Colonic mucosa (tissue), 4 donors: ENCODE measurements at regions not wholly inside any gene's neighbourhood (a gene's known extent, or its start where the extent isn't known, plus 50 kb on each side); places are given as distances from the start of the nearest gene placed in this dataset.

Experiments used
- DNase-seq: peaks from one replicate; pipeline ENCODE4 v3.0.0-alpha.2; 2020
- H3K27ac ChIP-seq: fragments of 200-600 bp; one replicate; pipeline ENCODE4 v1.8.0; 2021
- H3K27me3 ChIP-seq: fragments of 200-600 bp; one replicate; pipeline ENCODE4 v1.8.0; 2021
- H3K36me3 ChIP-seq: fragments of 200-600 bp; one replicate; pipeline ENCODE4 v1.8.0; 2021
- H3K4me1 ChIP-seq: fragments of 200-600 bp; one replicate; pipeline ENCODE4 v1.8.0; 2021; ENCODE audit warnings: mild to moderate bottlenecking
- H3K4me3 ChIP-seq: fragments of 200-600 bp; one replicate; pipeline ENCODE4 v1.8.0; 2021
- H3K9ac ChIP-seq, 2 donors: one replicate each; pipeline ENCODE4 v1.7.0; 2013; ENCODE audit warnings: control low read depth in 2 of 2, low read depth in 2 of 2, low read length in 2 of 2
- H3K9me3 ChIP-seq: fragments of 200-600 bp; one replicate; pipeline ENCODE4 v1.8.0; 2021
- intact Hi-C: fragments of 100-400 bp; cut with DNase I; formaldehyde crosslinking; loops from one replicate; pipeline ENCODE4 v1.14.1; 2022
- TF ChIP-seq, protein P1 (sequence below): fragments of 200-600 bp; IDR thresholded peaks from one replicate; pipeline ENCODE4 v1.8.0; 2022; ENCODE audit warnings: antibody characterized with exemption, mild to moderate bottlenecking
- donor health status: healthy.
- donor health status: DM: no; HTN: no; CAD: no.
- donor health status: DM: no; HTN: no; CAD: no.

DNA sequence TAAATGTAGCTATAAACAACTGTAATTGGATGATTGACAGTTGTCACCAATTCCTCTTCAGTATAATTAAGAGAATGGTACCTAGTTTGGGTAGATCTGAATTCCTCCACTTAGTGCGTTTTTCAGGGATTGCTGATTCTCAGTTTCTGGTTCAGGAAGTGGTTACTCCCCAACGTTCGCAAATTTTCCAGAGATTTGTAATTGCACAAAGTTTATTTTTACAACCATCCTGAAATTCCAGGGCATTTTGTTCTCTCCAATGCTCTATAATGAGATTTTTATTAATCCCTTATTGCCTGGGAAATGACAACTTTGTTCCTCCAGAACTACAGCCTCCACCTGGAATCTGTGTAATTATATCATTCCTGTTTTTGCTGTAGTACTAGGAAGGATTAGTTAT lies 710.6 kb upstream of the ZEB2 start:
- H3K36me3 ChIP-seq: no peaks in the 10 kb centered on the region
- TF ChIP-seq, protein P1, sequence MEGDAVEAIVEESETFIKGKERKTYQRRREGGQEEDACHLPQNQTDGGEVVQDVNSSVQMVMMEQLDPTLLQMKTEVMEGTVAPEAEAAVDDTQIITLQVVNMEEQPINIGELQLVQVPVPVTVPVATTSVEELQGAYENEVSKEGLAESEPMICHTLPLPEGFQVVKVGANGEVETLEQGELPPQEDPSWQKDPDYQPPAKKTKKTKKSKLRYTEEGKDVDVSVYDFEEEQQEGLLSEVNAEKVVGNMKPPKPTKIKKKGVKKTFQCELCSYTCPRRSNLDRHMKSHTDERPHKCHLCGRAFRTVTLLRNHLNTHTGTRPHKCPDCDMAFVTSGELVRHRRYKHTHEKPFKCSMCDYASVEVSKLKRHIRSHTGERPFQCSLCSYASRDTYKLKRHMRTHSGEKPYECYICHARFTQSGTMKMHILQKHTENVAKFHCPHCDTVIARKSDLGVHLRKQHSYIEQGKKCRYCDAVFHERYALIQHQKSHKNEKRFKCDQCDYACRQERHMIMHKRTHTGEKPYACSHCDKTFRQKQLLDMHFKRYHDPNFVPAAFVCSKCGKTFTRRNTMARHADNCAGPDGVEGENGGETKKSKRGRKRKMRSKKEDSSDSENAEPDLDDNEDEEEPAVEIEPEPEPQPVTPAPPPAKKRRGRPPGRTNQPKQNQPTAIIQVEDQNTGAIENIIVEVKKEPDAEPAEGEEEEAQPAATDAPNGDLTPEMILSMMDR: no peak
- H3K9me3 ChIP-seq: no peaks in the 10 kb centered on the region
- no peak overlapping the region for H3K9ac ChIP-seq
- H3K27me3 ChIP-seq: no peaks in the 10 kb centered on the region
- intact Hi-C loops: no loop called here
- no peak overlapping the region for H3K4me3 ChIP-seq
- H3K4me1 ChIP-seq: no peaks in the 10 kb centered on the region
- DNase-seq: no peak
- H3K27ac ChIP-seq: no peak overlapping the region

DNA sequence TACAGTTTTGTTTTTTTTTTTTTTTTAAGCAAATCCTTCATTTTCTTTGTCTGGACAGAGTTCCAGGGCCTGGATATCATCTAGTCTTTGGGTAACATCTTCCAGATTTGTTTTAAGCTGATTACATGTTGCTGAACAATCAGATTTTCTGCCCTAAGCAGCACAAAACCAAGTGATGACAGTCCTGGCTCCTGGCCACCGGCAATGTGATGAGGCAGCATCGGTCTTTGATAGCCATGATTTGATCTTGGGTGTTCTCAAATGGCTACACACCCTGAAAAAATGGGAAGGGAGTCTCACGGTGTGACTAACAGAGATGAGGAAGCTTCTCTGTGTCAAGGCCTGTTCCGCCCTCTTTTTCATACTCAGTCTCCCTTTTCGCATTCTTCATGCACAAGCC lies 708.6 kb upstream of the ZEB2 start:
- H3K9ac ChIP-seq: no peak overlapping the region
- no peak for DNase-seq
- intact Hi-C loops: no loop called here
- no peaks in the 10 kb centered on the region for H3K4me1 ChIP-seq
- H3K4me3 ChIP-seq: no peak overlapping the region
- H3K27ac ChIP-seq: no peak overlapping the region
- no peaks in the 10 kb centered on the region for H3K27me3 ChIP-seq
- TF ChIP-seq, protein P1: no peak
- H3K36me3 ChIP-seq: no peaks in the 10 kb centered on the region
- no peaks in the 10 kb centered on the region for H3K9me3 ChIP-seq

DNA sequence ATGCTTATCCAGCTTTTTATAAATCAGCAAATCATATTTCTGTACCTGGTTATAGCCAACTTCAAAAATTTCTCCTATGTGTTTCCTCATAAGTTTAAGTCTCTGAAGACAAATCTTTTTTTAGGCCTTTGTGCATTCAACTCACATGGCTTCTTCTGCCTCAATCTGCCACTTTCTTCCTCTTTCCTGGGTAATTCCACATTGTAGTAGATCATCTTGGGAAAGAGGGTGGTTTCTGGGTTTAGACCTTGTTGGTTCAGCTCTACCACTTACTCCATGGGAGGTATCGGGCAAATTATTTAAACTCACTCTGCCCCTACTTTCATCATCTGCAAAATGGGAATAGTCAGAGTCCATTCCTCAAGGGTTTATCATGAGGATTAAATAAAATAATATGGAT lies 707.0 kb upstream of the ZEB2 start:
- Histone ChIP-seq H3K9ac (no peak overlapping the region), H3K27me3 (no peaks in the 10 kb centered on the region), H3K36me3 (no peaks in the 10 kb centered on the region), H3K27ac (no peak overlapping the region), H3K9me3 (no peaks in the 10 kb centered on the region), H3K4me3 (no peak overlapping the region), H3K4me1 (no peaks in the 10 kb centered on the region)
- intact Hi-C loops: no loop called here
- TF ChIP-seq, protein P1: no peak
- DNase-seq: no peak

DNA sequence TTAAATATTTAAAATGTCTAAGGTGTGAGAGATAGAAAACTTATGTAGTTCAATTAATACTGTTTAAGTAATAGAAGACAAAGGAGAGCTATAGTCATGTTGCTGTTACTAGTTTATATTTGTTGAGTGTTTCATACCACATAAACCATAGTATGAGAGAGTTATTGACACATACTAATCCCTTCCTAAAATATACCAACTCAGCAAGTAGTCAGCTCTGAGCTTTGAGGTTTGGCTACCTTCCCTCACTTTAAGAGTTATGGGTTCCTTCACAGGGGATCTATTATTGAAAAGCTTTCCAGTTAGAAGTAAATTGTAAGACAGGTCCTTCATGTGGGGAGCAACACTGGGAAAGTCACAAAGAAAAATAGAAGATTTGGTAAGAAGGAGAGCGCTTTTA lies 701.6 kb upstream of the ZEB2 start:
- no peak for DNase-seq
- Histone ChIP-seq H3K27ac (no peak overlapping the region), H3K9me3 (no peaks in the 10 kb centered on the region), H3K4me3 (no peak overlapping the region), H3K9ac (no peak overlapping the region), H3K4me1 (no peaks in the 10 kb centered on the region), H3K27me3 (no peaks in the 10 kb centered on the region), H3K36me3 (no peaks in the 10 kb centered on the region)
- TF ChIP-seq, protein P1: no peak
- intact Hi-C loops: no loop called here

DNA sequence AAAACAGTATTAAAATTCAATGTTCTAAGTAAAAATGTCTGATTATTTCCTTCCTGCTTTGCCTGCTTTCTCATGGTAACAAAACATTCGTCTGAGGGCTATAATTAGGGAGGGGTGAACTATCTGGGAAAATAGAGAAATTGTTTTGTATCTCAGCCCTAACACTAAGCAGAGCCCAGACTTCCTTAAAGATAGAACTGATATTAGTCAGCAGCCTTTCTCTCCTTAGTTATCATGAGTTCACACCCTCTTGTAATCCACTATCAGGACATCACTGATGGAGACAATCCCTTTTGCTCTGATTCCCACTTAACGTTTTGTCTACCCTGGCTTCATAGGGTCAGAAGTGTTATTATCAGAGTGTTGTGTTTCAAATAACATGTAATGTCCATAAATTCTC lies 701.1 kb upstream of the ZEB2 start:
- Histone ChIP-seq H3K9me3 (no peaks in the 10 kb centered on the region), H3K27ac (no peak overlapping the region), H3K9ac (no peak overlapping the region), H3K4me3 (no peak overlapping the region), H3K36me3 (no peaks in the 10 kb centered on the region), H3K27me3 (no peaks in the 10 kb centered on the region), H3K4me1 (no peaks in the 10 kb centered on the region)
- TF ChIP-seq, protein P1: no peak
- intact Hi-C loops: no loop called here
- no peak for DNase-seq

DNA sequence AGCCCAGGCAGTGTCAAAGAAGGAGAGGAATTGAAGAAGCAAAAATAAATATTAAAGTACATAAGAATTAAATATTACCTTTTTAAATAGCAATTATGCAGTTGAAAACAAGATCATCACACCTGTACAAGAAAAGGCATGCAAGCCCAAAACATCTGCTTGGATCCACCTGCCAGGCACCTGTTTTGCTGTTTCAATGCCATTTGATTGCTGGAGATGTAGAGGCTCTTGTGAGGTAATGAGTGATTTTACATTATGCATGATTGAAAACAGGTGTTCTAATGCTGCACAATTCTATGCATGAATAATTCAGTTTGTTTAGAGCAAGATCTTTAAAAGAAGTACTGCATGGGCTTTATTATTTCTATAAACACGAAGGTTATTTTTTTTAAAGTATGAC lies 700.6 kb upstream of the ZEB2 start:
- H3K9ac ChIP-seq: no peak overlapping the region
- TF ChIP-seq, protein P1: no peak
- no peak overlapping the region for H3K4me3 ChIP-seq
- no peaks in the 10 kb centered on the region for H3K4me1 ChIP-seq
- intact Hi-C loops: no loop called here
- H3K27me3 ChIP-seq: no peaks in the 10 kb centered on the region
- H3K36me3 ChIP-seq: no peaks in the 10 kb centered on the region
- no peak overlapping the region for H3K27ac ChIP-seq
- DNase-seq: no peak
- H3K9me3 ChIP-seq: no peaks in the 10 kb centered on the region
